ENCODE measurements at regions not wholly inside any gene's neighbourhood (a gene's known extent, or its start where the extent isn't known, plus 50 kb on each side); places are given as distances from the start of the nearest gene placed in this dataset.

DNA sequence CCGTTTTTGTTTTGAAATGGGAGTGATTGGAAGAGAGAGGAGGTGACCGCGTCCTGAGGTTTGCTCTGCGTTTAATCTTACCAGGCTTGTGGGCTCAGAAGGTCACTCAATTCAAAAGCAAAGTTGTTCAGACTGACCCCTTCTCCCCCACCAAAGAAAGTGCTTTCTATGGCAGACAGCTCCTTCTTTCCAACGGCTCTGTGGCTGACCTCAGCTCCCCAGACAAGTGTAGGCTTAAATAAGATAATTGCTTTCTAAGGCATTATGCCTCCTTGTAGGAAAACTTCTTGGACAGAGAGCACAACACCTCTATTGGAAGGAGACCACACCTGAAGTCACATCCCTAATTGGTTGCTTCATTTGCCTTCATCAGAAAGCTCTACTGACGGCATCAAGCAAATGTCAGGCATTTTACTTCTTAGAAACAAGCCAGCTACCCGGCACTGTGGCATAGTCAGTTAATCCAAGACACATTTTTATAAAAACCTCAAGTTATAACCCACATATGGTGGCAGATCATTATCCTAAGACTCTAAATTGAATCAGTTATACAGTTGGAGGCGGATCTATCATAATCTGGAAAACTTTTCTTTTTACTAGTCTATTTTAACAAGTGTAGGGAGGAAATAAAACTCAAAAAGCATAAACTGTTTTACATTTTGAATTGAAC is 94.9 kb downstream of the TMEM174 start:
- Histone ChIP-seq H4K20me1 (ENCODE audit: insufficient read depth, poor library complexity, severe bottlenecking) (no peaks in the 10 kb centered on the region), H3K9me3 (ENCODE audit: low read depth) (no peaks in the 10 kb centered on the region), H3K36me3 (replicated peaks; ENCODE audit: insufficient read depth, low read depth) (no peaks in the 10 kb centered on the region), H3K4me2 (peak overlapping the region; percentile 12), H3K27me3 (no peaks in the 10 kb centered on the region), H3K79me2 (no peaks in the 10 kb centered on the region), H3K4me1 (ENCODE audit: insufficient read depth) (peaks cover 12% of the 10 kb centered on the region), H3K27ac (peak overlapping the region; percentile 84), H2AFZ (no peak overlapping the region), H3K9me2 (replicated peaks; ENCODE audit: insufficient read depth) (no peaks in the 10 kb centered on the region), H3K4me3 (no peak overlapping the region)
- DNase-seq (ENCODE audit: low spot score) = no peak
- TF ChIP-seq EZH2 (IDR thresholded peaks at IDR 0.05; ENCODE audit: borderline replicate concordance) (no peak), EZH2phosphoT487 (IDR thresholded peaks at IDR 0.05; ENCODE audit: low read depth, severe bottlenecking, unreplicated experiment) (no peak)
- TF ChIP-seq, protein P1, sequence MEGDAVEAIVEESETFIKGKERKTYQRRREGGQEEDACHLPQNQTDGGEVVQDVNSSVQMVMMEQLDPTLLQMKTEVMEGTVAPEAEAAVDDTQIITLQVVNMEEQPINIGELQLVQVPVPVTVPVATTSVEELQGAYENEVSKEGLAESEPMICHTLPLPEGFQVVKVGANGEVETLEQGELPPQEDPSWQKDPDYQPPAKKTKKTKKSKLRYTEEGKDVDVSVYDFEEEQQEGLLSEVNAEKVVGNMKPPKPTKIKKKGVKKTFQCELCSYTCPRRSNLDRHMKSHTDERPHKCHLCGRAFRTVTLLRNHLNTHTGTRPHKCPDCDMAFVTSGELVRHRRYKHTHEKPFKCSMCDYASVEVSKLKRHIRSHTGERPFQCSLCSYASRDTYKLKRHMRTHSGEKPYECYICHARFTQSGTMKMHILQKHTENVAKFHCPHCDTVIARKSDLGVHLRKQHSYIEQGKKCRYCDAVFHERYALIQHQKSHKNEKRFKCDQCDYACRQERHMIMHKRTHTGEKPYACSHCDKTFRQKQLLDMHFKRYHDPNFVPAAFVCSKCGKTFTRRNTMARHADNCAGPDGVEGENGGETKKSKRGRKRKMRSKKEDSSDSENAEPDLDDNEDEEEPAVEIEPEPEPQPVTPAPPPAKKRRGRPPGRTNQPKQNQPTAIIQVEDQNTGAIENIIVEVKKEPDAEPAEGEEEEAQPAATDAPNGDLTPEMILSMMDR (IDR thresholded peaks at IDR 0.05; ENCODE audit: poor library complexity) = no peak
- WGBS (ENCODE audit: low lambda C conversion rate, missing lambda C conversion rate) = 76% methylated on average over 8 of the region's 8 CpGs

DNA sequence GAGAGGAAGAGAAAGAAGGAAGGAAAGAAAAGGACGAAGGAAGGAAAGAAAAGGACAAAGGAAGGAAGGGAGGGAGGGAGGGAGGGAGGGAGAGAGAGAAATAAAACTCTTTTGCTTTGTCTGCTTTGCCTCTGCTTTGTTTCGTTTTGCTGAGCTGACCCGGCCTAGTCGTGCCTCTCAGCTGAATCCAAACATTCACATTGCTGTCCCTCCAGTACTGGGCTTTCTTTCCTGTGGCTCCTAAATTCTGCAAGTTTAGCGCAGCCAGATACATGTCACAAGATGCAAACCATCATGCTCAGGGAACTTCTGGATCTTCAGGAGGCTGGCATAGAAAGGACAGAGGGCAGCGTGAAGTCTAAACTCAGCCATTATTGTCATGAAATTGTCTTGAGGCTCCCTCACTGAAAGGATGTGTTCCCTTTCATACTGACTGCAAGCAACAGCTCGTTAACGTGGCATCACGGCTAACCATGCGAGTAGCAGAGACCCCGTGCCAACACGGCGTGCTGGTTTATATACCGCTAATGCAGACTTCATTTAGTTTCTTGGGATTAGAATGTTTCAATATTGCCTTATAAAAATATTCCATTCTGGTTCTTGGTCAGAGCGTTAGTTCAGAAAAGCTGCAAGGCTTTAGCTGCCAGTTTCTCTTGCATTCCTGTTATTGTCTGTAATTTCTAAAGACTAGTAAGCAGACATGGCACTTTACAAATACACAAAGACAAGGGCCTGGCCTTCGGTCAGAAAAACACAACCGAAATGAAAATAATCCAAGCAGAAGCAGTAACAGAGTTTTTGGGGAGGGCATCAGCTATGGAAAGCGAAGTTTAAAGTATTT is 94.2 kb downstream of the TMEM174 start:
- Histone ChIP-seq H3K36me3 (replicated peaks; ENCODE audit: insufficient read depth, low read depth) (no peaks in the 10 kb centered on the region), H3K4me3 (no peak overlapping the region), H3K9me3 (ENCODE audit: low read depth) (no peaks in the 10 kb centered on the region), H3K4me2 (peak overlapping the region; percentile 27), H4K20me1 (ENCODE audit: insufficient read depth, poor library complexity, severe bottlenecking) (no peaks in the 10 kb centered on the region), H2AFZ (peak overlapping the region; percentile 36), H3K27ac (peak overlapping the region; percentile 84), H3K79me2 (no peaks in the 10 kb centered on the region), H3K27me3 (no peaks in the 10 kb centered on the region), H3K9me2 (replicated peaks; ENCODE audit: insufficient read depth) (no peaks in the 10 kb centered on the region), H3K4me1 (ENCODE audit: insufficient read depth) (peaks cover 12% of the 10 kb centered on the region)
- no peak for DNase-seq (ENCODE audit: low spot score)
- WGBS (ENCODE audit: low lambda C conversion rate, missing lambda C conversion rate) = 71% methylated on average over 17 of the region's 18 CpGs
- TF ChIP-seq, protein P1 (IDR thresholded peaks at IDR 0.05; ENCODE audit: poor library complexity) = no peak
- TF ChIP-seq EZH2 (IDR thresholded peaks at IDR 0.05; ENCODE audit: borderline replicate concordance) (no peak), EZH2phosphoT487 (IDR thresholded peaks at IDR 0.05; ENCODE audit: low read depth, severe bottlenecking, unreplicated experiment) (no peak)

DNA sequence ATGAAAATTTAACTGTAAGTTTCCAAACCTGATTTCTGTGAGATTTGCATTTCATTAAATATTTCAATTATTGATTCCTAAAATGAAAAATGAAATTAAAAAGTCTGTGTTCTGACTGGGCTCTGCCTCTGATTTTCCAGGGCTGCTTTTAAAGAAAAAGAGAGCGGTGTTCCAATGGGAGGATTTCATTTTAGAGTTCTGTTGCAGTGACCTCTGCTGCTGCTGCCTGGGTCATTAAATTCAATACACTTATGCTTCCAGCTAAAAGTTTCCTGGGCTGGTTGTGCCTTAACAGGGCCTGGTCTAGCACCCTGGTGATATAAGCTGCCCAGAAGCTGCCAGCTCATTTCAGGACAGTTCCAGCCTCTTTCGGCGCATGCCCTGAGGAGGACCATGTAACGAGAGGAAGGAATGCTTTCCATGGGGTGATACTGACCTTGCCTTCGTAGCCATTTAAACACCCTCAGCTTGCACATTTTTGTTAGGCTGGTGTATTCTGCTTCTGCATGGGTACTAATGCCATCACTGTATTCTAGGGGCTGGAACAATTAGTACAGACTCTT is 93.3 kb downstream of the TMEM174 start:
- TF ChIP-seq, protein P1 (IDR thresholded peaks at IDR 0.05; ENCODE audit: poor library complexity) = no peak
- TF ChIP-seq EZH2 (IDR thresholded peaks at IDR 0.05; ENCODE audit: borderline replicate concordance) = no peak
- TF ChIP-seq EZH2phosphoT487 (IDR thresholded peaks at IDR 0.05; ENCODE audit: low read depth, severe bottlenecking, unreplicated experiment) = no peak
- Histone ChIP-seq H3K79me2 (no peaks in the 10 kb centered on the region), H3K27me3 (no peaks in the 10 kb centered on the region), H2AFZ (no peak overlapping the region), H3K9me2 (replicated peaks; ENCODE audit: insufficient read depth) (no peaks in the 10 kb centered on the region), H3K36me3 (replicated peaks; ENCODE audit: insufficient read depth, low read depth) (no peaks in the 10 kb centered on the region), H3K9me3 (ENCODE audit: low read depth) (no peaks in the 10 kb centered on the region), H3K4me3 (no peak overlapping the region), H3K27ac (peak overlapping the region; percentile 84), H3K4me2 (peak overlapping the region; percentile 27), H4K20me1 (ENCODE audit: insufficient read depth, poor library complexity, severe bottlenecking) (no peaks in the 10 kb centered on the region), H3K4me1 (ENCODE audit: insufficient read depth) (peaks cover 12% of the 10 kb centered on the region)
- DNase-seq (ENCODE audit: low spot score) = no peak
- 84% methylated on average over 5 of the region's 5 CpGs for WGBS (ENCODE audit: low lambda C conversion rate, missing lambda C conversion rate)
